Skeletal muscle cell (primary cell): ENCODE measurements at regions not wholly inside any gene's neighbourhood (a gene's known extent, or its start where the extent isn't known, plus 50 kb on each side); places are given as distances from the start of the nearest gene placed in this dataset.
"Not testable (repeated sequence)": the region's sequence is repeated elsewhere in the genome, so short reads cannot be mapped to it uniquely, and the experiment has no call there.

Experiments used
- DNase-seq: peaks from one replicate; pipeline ENCODE4 v3.0.0-alpha.2; 2010; ENCODE audit warnings: low read depth
- H3K4me3 ChIP-seq: 2 replicates; pipeline ENCODE4 v1.5.1; 2011; ENCODE audit warnings: low read depth, mild to moderate bottlenecking, control low read depth, low read length, moderate library complexity

- no peak for DNase-seq
- no peak overlapping the region for H3K4me3 ChIP-seq
Measured at GRCh38 chr6:938271-938905, 245.4 kb upstream of the EXOC2 start.

- H3K4me3 ChIP-seq: no peak overlapping the region
- no peak for DNase-seq
Measured at GRCh38 chr6:935582-935981, 242.6 kb upstream of the EXOC2 start.

- H3K4me3 ChIP-seq: no peak overlapping the region
- DNase-seq: no peak
Measured at GRCh38 chr6:934686-935085, 241.7 kb upstream of the EXOC2 start.

GRCh38 chr6:931919-932318 is 239.0 kb upstream of the EXOC2 start:
- not testable (repeated sequence) for DNase-seq, H3K4me3 ChIP-seq

GRCh38 chr6:927157-927556 is 234.2 kb upstream of the EXOC2 start:
- no peak overlapping the region for H3K4me3 ChIP-seq
- DNase-seq: no peak

GRCh38 chr6:925656-926213 is 232.8 kb upstream of the EXOC2 start:
- DNase-seq: no peak

GRCh38 chr6:924661-925060 is 231.7 kb upstream of the EXOC2 start:
- no peak for DNase-seq
- H3K4me3 ChIP-seq: no peak overlapping the region

More at GRCh38 chr6:925656-926213, 232.8 kb upstream of the EXOC2 start:
- no peak overlapping the region for H3K4me3 ChIP-seq

GRCh38 chr6:921400-921799 is 228.5 kb upstream of the EXOC2 start:
- no peak overlapping the region for H3K4me3 ChIP-seq

GRCh38 chr6:920512-920911 is 227.6 kb upstream of the EXOC2 start:
- H3K4me3 ChIP-seq: no peak overlapping the region
- DNase-seq: no peak

More at GRCh38 chr6:921400-921799, 228.5 kb upstream of the EXOC2 start:
- DNase-seq: no peak

- H3K4me3 ChIP-seq: no peak overlapping the region
- no peak for DNase-seq
Measured at GRCh38 chr6:919500-919899, 226.6 kb upstream of the EXOC2 start.

GRCh38 chr6:917939-918338 is 225.0 kb upstream of the EXOC2 start:
- DNase-seq: no peak
- no peak overlapping the region for H3K4me3 ChIP-seq

- no peak overlapping the region for H3K4me3 ChIP-seq
- no peak for DNase-seq
Measured at GRCh38 chr6:917296-917695, 224.4 kb upstream of the EXOC2 start.

GRCh38 chr6:916131-916530 is 223.2 kb upstream of the EXOC2 start:
- DNase-seq: no peak

GRCh38 chr6:912871-913835 is 220.2 kb upstream of the EXOC2 start:
- DNase-seq: peak; percentile 4

More at GRCh38 chr6:916131-916530, 223.2 kb upstream of the EXOC2 start:
- no peak overlapping the region for H3K4me3 ChIP-seq

GRCh38 chr6:907928-908327 is 215.0 kb upstream of the EXOC2 start:
- DNase-seq: no peak

More at GRCh38 chr6:912871-913835, 220.2 kb upstream of the EXOC2 start:
- H3K4me3 ChIP-seq: no peak overlapping the region

GRCh38 chr6:906920-907319 is 214.0 kb upstream of the EXOC2 start:
- H3K4me3 ChIP-seq: no peak overlapping the region
- no peak for DNase-seq

More at GRCh38 chr6:907928-908327, 215.0 kb upstream of the EXOC2 start:
- no peak overlapping the region for H3K4me3 ChIP-seq

- no peak overlapping the region for H3K4me3 ChIP-seq
- DNase-seq: no peak
Measured at GRCh38 chr6:905556-905955, 212.6 kb upstream of the EXOC2 start.

- no peak overlapping the region for H3K4me3 ChIP-seq
- DNase-seq: no peak
Measured at GRCh38 chr6:904994-905393, 212.1 kb upstream of the EXOC2 start.

- no peak for DNase-seq
- H3K4me3 ChIP-seq: no peak overlapping the region
Measured at GRCh38 chr6:903761-904160, 210.8 kb upstream of the EXOC2 start.
